Fibroblast of villous mesenchyme (primary cell): ENCODE measurements at regions not wholly inside any gene's neighbourhood (a gene's known extent, or its start where the extent isn't known, plus 50 kb on each side); places are given as distances from the start of the nearest gene placed in this dataset.
"Not testable (repeated sequence)": the region's sequence is repeated elsewhere in the genome, so short reads cannot be mapped to it uniquely, and the experiment has no call there.

Source experiments
- DNase-seq: peaks from one replicate; pipeline ENCODE4 v3.0.0-alpha.2; 2010; ENCODE audit warnings: low read depth
- H3K4me3 ChIP-seq: 2 replicates; pipeline ENCODE4 v1.5.1; 2011; ENCODE audit warnings: low read depth, mild to moderate bottlenecking, low read length
- TF ChIP-seq, protein P1 (sequence below): IDR thresholded peaks from 2 replicates; pipeline ENCODE4 v1.5.1; 2012; ENCODE audit warnings: low read depth, mild to moderate bottlenecking, low read length; ENCODE audit not compliant: insufficient read depth

DNA sequence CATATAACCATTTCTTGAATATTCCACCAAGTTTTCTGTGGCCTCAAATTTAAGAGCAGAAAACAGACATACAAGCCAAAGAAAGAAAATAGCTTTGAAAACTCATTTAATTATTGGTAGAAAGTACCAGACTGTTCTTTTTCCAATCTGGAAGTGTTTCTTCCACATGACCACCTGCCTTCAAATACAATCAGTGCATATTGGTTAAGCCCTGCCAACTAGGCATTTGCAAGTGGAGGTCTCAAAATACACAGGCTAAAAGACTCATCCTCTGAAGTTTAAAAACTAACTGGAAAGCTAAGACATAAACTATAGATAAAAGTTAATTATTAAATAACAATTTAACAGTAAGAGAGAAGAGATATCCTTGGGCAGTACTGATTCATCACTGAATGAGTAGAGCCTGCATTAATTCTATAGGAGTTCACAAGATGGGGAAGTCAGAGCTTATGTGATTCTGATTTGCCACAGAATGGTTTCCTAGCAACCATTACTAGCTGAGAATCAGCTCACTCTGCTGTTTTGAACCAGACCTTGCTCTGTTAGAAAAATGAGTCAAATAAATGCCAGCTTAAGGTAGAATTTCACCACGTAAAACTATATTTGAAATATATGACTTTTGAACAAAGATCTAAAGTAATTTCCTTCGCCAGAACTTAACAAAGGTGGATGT lies 433.8 kb downstream of the FUT8 start:
- DNase-seq, result no peak
- no peak overlapping the region for H3K4me3 ChIP-seq
- TF ChIP-seq, protein P1, sequence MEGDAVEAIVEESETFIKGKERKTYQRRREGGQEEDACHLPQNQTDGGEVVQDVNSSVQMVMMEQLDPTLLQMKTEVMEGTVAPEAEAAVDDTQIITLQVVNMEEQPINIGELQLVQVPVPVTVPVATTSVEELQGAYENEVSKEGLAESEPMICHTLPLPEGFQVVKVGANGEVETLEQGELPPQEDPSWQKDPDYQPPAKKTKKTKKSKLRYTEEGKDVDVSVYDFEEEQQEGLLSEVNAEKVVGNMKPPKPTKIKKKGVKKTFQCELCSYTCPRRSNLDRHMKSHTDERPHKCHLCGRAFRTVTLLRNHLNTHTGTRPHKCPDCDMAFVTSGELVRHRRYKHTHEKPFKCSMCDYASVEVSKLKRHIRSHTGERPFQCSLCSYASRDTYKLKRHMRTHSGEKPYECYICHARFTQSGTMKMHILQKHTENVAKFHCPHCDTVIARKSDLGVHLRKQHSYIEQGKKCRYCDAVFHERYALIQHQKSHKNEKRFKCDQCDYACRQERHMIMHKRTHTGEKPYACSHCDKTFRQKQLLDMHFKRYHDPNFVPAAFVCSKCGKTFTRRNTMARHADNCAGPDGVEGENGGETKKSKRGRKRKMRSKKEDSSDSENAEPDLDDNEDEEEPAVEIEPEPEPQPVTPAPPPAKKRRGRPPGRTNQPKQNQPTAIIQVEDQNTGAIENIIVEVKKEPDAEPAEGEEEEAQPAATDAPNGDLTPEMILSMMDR, result no peak

DNA sequence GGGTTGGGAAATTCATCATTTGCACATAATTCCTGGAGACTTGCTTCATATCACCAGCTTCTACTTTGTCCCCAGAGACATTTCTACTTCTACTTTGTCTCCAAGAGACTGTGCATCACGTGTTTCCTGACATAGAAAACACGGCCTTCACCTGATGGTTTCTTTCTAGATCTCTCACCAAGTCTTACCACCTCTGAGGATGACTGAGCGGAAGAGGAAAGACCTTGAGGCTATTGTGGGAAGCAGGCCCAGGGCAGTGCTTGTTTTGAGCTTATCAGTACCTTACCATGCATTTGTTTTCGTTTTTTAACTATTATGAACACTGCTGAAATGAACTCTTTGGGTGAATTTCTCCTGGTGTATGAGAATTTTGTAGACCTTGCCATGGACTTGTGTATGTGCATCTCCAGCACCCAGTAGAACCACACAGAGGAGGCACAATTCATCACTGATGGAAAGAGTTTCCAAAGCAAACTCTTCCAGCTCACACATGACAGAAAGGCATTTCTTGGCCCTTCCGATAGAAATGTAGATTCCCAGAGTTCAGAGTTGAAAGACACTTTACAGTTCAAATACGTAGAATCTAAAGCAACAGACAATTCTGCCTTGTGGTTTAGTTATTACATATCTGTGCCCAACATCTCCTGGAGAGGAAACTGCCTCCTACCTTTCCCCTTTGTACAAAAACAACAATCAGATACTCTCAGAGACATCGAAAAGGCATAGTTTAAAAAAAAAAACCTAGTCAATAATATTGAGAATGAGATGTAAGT lies 434.7 kb downstream of the FUT8 start:
- no peak for DNase-seq
- no peak overlapping the region for H3K4me3 ChIP-seq
- TF ChIP-seq, protein P1, result no peak

DNA sequence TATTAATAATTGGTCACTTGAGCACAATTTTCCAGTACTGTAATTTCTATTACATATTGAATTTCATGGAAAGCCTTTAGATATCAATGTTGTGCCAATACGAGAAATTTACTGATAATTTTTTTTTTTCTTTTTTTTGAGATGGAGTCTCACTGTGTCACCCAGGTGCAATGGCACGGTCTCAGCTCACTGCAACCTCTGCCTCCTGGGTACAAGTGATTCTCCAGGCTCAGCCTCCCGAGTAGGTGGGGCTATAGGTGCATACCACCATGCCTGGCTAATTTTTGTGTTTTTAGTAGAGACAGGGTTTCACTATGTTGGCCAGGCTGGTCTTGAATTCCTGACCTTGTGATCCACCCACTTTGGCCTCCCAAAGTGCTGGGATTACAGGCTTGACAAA lies 435.4 kb downstream of the FUT8 start:
- not testable (repeated sequence) for DNase-seq, H3K4me3 ChIP-seq

DNA sequence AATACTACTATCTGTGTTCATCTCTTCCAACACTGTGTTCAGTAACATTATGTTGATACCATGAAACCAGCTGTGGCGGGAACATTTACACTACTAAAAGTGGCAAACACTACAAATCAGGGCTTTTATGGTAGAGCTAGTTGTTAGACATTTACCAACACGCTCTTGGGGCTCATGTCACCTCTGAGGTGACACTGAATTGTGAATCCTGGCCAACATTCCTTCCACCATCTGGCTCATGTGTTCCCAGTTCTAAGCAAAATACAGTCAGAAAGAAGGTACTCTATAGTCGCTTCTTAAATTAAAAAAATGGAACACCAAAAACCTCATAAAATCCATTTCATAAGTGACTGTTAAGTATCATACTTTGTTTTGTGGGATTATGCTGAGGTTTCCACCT lies 436.6 kb downstream of the FUT8 start:
- DNase-seq, result no peak
- no peak overlapping the region for H3K4me3 ChIP-seq
- TF ChIP-seq, protein P1, result no peak

DNA sequence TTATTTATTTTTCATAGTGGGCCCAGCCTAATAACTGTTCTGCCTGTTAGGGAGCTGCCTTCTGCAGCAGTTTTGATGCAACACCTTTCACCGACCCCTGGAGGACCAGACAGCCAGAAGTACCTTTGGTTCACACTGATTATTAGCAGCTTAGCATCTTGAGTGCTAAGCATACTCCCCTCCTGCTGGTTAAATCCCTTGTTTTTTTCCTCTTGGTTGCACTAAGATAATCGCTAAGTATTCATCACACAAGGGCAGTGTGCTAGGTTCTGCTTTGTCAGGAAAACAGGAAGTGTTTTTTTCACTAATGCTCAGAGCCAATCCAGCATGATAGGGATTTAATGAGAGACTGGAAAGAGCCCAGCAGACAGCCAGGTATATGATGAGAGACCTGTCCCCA lies 437.0 kb downstream of the FUT8 start:
- TF ChIP-seq, protein P1, result no peak
- no peak for DNase-seq
- no peak overlapping the region for H3K4me3 ChIP-seq

DNA sequence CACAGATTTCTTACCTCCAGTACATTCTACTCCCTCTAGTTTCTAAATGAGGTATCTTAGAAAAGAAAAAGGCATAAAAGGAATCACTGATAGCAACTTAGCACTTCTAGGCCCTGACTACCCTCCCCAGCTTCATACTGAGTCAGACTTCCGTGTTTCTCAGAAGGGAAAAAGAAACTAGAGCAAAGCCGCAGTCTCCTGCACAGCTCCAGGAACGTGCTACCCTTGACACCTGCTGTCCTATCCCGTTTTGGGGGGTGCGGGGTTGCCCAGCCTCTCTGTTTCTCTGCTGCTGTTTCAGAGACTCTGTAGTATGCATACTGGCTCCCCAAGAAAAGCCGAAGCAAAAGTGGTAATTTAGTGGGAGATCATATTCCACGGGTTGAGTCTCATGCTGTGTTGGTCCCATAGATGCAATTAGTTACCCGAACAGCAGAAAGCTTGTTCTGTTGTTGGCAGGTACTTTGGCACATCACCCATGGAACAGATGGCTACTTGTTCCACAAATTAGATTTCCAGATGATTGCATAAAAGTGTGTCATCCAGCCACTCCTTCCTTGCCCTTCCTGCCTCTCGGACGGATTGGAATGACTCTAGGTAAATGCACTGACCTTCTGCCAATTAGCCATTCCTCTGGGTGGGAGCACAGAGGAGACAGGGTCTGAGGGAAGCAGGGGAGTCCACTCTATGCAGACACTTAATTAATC lies 438.1 kb downstream of the FUT8 start:
- TF ChIP-seq, protein P1, result no peak
- DNase-seq, result no peak
- no peak overlapping the region for H3K4me3 ChIP-seq

DNA sequence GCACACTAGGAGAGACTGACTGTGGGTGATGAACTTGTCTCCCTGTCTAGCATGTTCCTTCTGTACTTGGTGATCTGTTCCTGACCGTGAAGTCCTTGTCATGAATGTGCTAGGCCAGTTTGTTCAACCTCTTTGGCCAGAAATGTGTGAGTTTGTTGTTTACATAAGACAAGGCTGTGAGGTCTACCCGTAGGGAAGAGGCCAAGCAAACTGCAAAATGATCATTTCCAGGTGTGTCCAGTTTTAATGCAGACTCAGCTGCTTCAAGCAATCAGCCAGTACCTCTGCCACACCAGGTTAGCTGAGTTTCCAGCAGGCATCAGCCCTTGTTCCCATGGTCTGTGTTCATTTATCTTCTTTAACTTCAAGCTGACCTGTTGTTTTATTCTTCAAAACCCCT lies 440.2 kb downstream of the FUT8 start:
- no peak for DNase-seq
- TF ChIP-seq, protein P1, result no peak
- H3K4me3 ChIP-seq, result no peak overlapping the region
